Fibroblast of upper back skin (primary cell): ENCODE measurements at regions not wholly inside any gene's neighbourhood (a gene's known extent, or its start where the extent isn't known, plus 50 kb on each side); places are given as distances from the start of the nearest gene placed in this dataset.

ENCODE experiments used
- DNase-seq: peaks from one replicate; pipeline ENCODE4 v3.0.0-alpha.2; 2013

GRCh38 chr10:71072823-71073210, 139.6 kb upstream of the UNC5B start:
- no peak for DNase-seq

GRCh38 chr10:71073451-71074175, 138.8 kb upstream of the UNC5B start:
- DNase-seq = no peak

GRCh38 chr10:71074176-71074755, 138.1 kb upstream of the UNC5B start:
- no peak for DNase-seq

DNA sequence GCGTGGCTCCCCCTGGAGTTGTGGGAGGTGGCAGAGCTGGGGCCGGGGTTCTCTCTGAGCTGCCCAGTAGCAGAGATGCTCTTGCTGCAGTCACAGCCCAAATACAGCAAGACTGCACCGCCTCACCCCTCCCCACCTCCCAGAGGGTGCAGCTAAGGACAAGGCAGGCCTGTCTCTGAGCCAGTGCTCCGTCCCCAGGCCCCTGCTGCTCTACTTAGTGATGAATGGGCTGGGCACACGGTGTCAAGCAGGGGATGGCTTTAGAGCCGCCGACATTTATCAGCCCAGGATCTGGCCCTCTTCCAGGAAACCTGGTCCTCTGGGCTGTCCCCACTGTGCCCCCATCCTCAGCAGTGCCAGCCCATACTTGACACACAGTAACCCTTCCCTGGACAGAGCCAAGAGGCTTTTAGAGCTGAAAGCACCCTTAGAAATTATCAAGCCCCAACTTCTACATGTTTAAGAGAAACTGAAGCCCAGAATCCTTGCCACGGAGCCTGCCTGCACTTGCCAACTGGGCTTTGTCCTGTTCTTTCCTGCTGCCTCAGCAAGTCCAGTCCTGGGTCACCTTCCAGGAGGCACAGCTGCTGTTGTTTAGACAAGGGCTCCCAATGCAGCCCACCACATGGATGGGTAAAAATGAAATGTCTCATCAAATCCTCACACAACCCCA, 137.1 kb upstream of the UNC5B start:
- no peak for DNase-seq

- DNase-seq = no peak
These were observed 136.5 kb upstream of the UNC5B start for GRCh38 chr10:71075759-71076472.

DNA sequence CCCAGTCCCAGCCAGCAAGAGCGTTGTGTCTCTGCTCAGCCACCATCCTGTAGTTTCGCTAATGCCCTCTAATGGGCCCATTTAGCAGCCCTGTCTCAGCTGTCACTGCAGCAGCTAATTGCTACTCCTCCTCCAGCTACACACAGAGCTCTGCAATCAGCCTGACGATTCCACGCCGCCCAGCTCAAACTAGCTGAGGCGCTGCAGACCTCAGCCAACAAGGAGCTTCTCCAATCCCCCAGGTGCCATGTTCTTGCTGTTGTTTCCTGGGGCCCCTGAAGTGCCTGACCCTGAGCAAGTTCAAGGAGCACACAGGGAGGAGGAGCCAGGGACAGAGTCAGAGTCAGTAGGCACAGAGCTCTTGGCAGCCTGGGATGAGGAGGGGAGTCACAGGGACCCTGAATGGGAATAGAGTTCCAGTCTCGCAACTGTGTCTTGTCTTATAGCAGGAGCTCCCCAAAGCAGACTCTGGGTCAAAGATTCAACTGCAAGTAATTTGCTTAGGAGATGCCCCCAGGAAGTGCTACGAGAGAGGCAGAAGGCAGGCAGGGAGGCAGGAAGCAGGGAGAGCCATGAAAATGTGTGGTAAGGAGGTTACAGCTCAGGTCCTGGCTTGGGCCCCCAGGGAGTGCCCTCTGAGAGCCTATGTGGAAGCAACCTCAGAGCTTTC, 135.8 kb upstream of the UNC5B start:
- no peak for DNase-seq

GRCh38 chr10:71077143-71077581, 135.2 kb upstream of the UNC5B start:
- no peak for DNase-seq

GRCh38 chr10:71077796-71078453, 134.4 kb upstream of the UNC5B start:
- no peak for DNase-seq

GRCh38 chr10:71078454-71079145, 133.8 kb upstream of the UNC5B start:
- DNase-seq = no peak

DNA sequence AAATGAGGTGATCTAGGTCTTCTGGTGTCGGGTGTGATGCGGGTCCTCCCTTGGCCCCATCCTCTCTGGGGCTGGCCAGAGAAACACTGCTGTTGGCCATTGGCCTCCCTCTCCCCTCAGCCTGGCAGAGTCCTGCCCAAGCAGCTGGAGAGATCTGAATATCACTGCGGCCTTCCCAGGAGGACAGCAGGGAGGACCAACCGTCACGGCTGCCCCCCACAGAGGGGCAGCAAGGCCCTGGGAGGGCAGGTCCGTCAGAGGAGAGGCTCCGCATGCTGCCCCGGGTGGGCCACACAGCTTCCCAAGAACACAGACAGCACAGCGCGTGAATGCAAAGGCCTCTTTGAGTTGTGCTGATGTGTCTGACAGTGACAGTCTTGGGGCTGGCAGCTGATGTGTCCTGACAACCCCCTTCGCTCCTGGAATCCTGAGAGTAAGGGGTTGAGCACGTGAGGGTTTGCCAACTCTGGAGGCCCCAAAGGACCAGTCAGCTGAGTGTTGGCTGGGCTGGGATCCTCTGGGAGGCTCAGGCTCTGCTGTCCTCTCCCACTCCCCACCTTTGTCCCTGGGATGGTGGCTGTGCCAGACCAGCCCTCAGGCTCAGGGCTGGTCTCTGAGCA, 132.5 kb upstream of the UNC5B start:
- DNase-seq = no peak

GRCh38 chr10:71080381-71081228, 131.8 kb upstream of the UNC5B start:
- DNase-seq = no peak

- no peak for DNase-seq
These were observed 131.2 kb upstream of the UNC5B start for GRCh38 chr10:71081229-71081560.

DNA sequence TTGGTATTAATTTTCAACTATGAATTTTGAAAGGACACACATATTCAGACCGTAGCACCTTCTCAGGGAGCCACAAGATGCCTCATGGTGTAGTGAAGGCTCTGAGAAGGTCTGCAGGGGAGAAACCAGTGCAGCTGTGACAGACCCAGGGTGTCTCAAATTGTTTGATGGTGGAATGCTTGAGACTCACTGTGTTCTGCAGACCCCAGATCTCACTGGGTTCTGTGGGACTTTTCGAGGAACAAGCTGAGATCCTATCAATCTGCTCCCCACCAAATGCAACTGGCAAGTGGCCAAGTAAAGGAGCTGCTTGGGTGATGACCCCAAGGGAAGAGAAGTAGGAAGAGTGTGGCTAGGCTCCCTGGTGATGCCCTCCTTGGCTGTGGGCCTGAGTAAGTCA, 130.5 kb upstream of the UNC5B start:
- no peak for DNase-seq

DNA sequence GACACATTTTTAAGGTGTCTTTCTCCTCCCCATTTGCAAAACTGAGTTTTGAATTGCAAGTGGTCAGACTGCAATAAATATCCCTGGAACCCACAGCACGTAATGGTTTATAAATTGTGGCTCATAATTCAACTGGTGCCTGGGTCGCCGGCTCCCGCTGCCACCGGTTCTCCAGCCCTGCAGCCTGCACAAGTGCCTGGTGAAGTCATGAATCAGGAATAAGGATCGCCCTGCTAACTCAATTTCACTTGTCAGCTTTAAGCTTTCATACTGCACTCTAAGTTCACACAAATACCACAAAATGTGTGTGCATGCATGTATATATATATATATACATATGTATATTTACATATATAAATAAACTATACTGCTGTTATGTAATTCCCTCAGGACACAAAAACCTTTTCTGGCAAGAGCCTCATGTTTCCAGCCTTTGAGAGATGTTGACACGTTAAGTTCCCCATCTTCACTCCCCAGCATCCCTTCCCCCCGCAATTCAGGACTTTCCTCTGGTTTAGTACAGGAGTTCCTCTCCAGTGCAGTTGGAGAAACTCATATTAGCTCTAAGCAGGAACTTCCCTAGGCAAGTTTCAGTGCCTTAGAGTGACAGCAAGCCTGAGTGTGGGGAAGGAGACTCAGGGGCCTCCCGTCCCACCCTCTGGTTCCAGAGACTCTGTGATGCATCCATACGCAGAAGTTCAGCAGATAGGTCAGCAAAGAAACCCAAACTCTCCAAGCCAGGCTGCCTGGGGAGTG, 129.2 kb upstream of the UNC5B start:
- no peak for DNase-seq

DNA sequence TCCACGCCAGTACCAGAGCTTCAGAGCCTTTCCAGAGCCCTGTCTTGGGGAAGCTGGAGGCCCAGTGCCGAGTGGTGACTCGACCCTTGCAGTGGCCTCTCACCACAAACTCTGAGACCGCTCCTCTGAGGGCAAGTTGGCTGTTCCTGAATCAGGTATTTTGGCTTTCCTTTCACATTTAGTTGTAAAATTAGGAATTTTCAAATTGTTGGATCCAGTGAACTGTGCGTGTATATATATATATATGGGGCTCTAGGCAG, 128.7 kb upstream of the UNC5B start:
- no peak for DNase-seq

GRCh38 chr10:71084061-71084817, 128.1 kb upstream of the UNC5B start:
- DNase-seq = no peak

DNA sequence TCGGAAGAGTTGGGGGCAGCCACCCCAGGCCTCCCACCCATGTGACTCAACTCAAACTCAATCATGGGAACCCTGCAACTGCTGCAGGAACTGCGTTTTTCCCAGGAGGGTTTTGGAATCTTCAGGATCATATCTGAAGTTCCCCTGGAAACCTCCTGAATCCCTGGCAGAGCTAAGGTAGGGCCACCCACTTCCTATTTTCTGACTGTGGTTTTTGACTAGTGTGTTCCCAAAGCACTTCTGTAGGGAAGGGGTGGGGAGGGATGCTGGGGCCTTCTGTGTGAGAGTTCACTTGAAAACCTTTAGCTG, 127.6 kb upstream of the UNC5B start:
- no peak for DNase-seq

- DNase-seq = no peak
These were observed 126.5 kb upstream of the UNC5B start for GRCh38 chr10:71085689-71086438.
